ENCODE measurements at regions not wholly inside any gene's neighbourhood (a gene's known extent, or its start where the extent isn't known, plus 50 kb on each side); places are given as distances from the start of the nearest gene placed in this dataset.

DNA sequence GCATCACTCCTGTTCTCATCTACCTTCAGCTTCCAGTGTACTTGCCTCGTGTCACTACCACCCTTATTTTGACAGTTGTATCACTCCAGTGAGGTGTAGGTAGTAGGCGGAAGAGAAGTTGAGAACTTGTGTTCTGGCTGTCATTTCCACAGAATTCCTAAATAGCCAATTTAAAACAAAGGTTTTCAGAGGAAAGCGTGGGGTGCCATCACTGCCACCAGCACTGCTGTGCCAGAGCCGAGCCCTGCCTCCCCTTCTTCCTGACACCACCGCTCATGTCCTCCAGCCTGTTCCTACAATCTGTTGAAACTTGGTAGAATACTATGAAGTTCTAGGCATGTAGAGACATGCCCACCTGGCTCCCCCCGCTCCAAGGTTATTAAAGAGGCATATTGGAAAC lies 215.8 kb downstream of the TANC2 start:
- Mint-ChIP-seq H3K36me3 (ENCODE audit: insufficient read depth, unreplicated experiment) (no peaks in the 10 kb centered on the region), H3K27ac (ENCODE audit: unreplicated experiment) (no peak overlapping the region), H3K4me1 (ENCODE audit: low read depth, unreplicated experiment) (no peaks in the 10 kb centered on the region)

DNA sequence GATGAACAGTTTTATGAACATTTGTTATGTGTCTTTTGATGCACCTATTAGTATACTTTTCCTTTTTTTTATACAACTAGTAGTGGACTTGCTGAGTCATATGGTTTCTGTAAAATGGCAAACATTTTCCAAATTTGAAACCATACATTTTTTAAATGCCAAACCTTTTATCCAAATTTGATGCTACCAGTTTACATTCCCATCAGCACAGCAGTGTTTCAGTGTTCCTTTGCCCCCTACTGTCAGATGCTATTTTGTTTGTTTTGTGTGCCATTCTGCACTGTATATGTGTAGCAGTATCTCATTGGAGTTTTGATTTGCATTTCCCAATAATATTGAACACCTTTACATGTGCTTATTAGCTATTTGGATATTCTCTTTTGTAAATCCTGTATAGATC lies 219.4 kb downstream of the TANC2 start:
- intact Hi-C loops (cut with micrococcal nuclease; ENCODE audit: unreplicated experiment) = no loop called here
- H3K4me1 Mint-ChIP-seq (ENCODE audit: low read depth, unreplicated experiment) = no peaks in the 10 kb centered on the region
- no peaks in the 10 kb centered on the region for H3K36me3 Mint-ChIP-seq (ENCODE audit: insufficient read depth, unreplicated experiment)
- TF ChIP-seq, protein P1, sequence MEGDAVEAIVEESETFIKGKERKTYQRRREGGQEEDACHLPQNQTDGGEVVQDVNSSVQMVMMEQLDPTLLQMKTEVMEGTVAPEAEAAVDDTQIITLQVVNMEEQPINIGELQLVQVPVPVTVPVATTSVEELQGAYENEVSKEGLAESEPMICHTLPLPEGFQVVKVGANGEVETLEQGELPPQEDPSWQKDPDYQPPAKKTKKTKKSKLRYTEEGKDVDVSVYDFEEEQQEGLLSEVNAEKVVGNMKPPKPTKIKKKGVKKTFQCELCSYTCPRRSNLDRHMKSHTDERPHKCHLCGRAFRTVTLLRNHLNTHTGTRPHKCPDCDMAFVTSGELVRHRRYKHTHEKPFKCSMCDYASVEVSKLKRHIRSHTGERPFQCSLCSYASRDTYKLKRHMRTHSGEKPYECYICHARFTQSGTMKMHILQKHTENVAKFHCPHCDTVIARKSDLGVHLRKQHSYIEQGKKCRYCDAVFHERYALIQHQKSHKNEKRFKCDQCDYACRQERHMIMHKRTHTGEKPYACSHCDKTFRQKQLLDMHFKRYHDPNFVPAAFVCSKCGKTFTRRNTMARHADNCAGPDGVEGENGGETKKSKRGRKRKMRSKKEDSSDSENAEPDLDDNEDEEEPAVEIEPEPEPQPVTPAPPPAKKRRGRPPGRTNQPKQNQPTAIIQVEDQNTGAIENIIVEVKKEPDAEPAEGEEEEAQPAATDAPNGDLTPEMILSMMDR (IDR thresholded peaks at IDR 0.05; ENCODE audit: unreplicated experiment) = no peak
- no peaks in the 10 kb centered on the region for H3K27me3 Mint-ChIP-seq (ENCODE audit: unreplicated experiment)
- H3K4me3 Mint-ChIP-seq (ENCODE audit: low read depth, unreplicated experiment) = no peak overlapping the region
- DNase-seq = no peak
- CTCF ChIA-PET = no interaction called here
- no TSS peak for BruUV-seq (replicated peaks)
- no peaks in the 10 kb centered on the region for H3K9me3 Mint-ChIP-seq (ENCODE audit: low read depth, unreplicated experiment)
- no peak overlapping the region for H3K27ac Mint-ChIP-seq (ENCODE audit: unreplicated experiment)

More for the DNA sequence above, 215.8 kb downstream of the TANC2 start:
- DNase-seq = no peak
- no TSS peak for BruUV-seq (replicated peaks)
- CTCF ChIA-PET = no interaction called here
- H3K4me3 Mint-ChIP-seq (ENCODE audit: low read depth, unreplicated experiment) = no peak overlapping the region
- TF ChIP-seq, protein P1 (IDR thresholded peaks at IDR 0.05; ENCODE audit: unreplicated experiment) = no peak
- no peaks in the 10 kb centered on the region for H3K27me3 Mint-ChIP-seq (ENCODE audit: unreplicated experiment)
- intact Hi-C loops (cut with micrococcal nuclease; ENCODE audit: unreplicated experiment) = no loop called here
- no peaks in the 10 kb centered on the region for H3K9me3 Mint-ChIP-seq (ENCODE audit: low read depth, unreplicated experiment)

DNA sequence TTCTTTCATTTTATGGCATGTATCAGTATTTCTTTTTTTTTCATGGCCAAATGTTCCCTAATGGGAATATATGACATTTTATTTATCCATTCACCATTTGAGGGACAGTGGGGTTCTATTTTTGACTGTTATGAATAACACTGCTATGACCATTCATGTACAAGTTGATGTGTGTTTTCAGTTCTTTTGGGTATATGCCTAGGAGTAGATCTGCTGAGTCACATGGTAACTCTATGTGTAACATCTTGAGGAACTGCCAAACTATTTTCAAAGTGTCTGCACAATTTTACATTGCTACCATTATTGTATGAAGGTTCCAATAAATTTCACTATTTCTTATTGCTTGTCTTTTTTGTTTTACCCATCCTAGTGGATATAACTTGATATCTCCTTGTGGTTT lies 223.0 kb downstream of the TANC2 start:
- Mint-ChIP-seq H3K36me3 (ENCODE audit: insufficient read depth, unreplicated experiment) (no peaks in the 10 kb centered on the region), H3K4me1 (ENCODE audit: low read depth, unreplicated experiment) (no peaks in the 10 kb centered on the region), H3K4me3 (ENCODE audit: low read depth, unreplicated experiment) (no peak overlapping the region), H3K9me3 (ENCODE audit: low read depth, unreplicated experiment) (no peaks in the 10 kb centered on the region), H3K27me3 (ENCODE audit: unreplicated experiment) (no peaks in the 10 kb centered on the region), H3K27ac (ENCODE audit: unreplicated experiment) (no peak overlapping the region)
- DNase-seq = no peak
- no TSS peak for BruUV-seq (replicated peaks)
- TF ChIP-seq, protein P1 (IDR thresholded peaks at IDR 0.05; ENCODE audit: unreplicated experiment) = no peak
- CTCF ChIA-PET = interaction anchor here (0.7 kb wide), 1 partner anchor 212 kb away, joined by 4 read pairs; no protein-coding TSS in a partner anchor
- intact Hi-C loops (cut with micrococcal nuclease; ENCODE audit: unreplicated experiment) = no loop called here

DNA sequence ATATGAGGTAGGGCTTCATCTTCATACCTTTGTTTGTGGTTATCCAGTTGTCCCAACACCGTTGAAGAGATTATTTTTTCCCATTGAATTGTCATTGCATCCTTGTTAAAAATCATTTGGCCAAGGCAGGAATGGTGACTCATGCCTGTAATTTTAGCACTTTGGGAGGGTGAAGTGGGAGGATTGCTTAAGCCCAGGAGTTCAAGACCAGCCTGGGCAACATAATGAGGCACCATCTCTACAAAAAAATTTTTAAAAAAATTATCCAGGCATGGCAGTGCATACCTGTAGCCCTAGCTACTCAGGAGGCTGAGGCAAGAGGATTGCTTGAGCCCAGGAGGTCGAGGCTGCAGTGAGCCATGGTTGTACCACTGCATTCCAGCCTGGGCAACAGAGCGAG lies 223.9 kb downstream of the TANC2 start:
- no peaks in the 10 kb centered on the region for H3K4me1 Mint-ChIP-seq (ENCODE audit: low read depth, unreplicated experiment)
- H3K27me3 Mint-ChIP-seq (ENCODE audit: unreplicated experiment) = no peaks in the 10 kb centered on the region
- CTCF ChIA-PET = no interaction called here
- H3K27ac Mint-ChIP-seq (ENCODE audit: unreplicated experiment) = no peak overlapping the region
- H3K36me3 Mint-ChIP-seq (ENCODE audit: insufficient read depth, unreplicated experiment) = no peaks in the 10 kb centered on the region
- no TSS peak for BruUV-seq (replicated peaks)
- DNase-seq = no peak
- no peak overlapping the region for H3K4me3 Mint-ChIP-seq (ENCODE audit: low read depth, unreplicated experiment)
- no peaks in the 10 kb centered on the region for H3K9me3 Mint-ChIP-seq (ENCODE audit: low read depth, unreplicated experiment)
- TF ChIP-seq, protein P1 (IDR thresholded peaks at IDR 0.05; ENCODE audit: unreplicated experiment) = no peak
- intact Hi-C loops (cut with micrococcal nuclease; ENCODE audit: unreplicated experiment) = no loop called here
